HepG2 (cell line): ENCODE measurements at regions not wholly inside any gene's neighbourhood (a gene's known extent, or its start where the extent isn't known, plus 50 kb on each side); places are given as distances from the start of the nearest gene placed in this dataset.

ENCODE experiments used
- ATAC-seq: fragments of 200-7000 bp; cut with Tn5 transposase; 3 replicates; pipeline ENCODE4 v1.9.1; 2020; ENCODE audit warnings: mild to moderate bottlenecking, moderate library complexity
- BruUV-seq: library from RNA; stranded (reverse); fragments of 400-500 nt; replicated peaks from 2 replicates; lab custom pipeline; 2021; lab: Mats Ljungman, UMichigan
- CTCF ChIA-PET: fragments of 300-600 bp; formaldehyde crosslinking; extraction: SDS; loops from one replicate; lab custom pipeline; 2021; ENCODE audit warnings: low total read pairs, inconsistent platforms, low intra/inter-chr PET ratio; lab: Yijun Ruan, JAX
- POLR2A ChIA-PET: fragments of 350-600 bp; sonication (Branson Sonifier 250); formaldehyde crosslinking; loops from one replicate; lab custom pipeline; 2020; ENCODE audit warnings: antibody characterized with exemption, inconsistent platforms; lab: Yijun Ruan, JAX
- DNase-seq: peaks from one replicate; pipeline ENCODE4 v3.0.0-alpha.2; 2015; ENCODE audit warnings: low spot score
- FAIRE-seq: peaks from 3 replicates; lab custom pipeline; 2011; peaks lifted over from hg19 to GRCh38; lab: Jason Lieb, UNC
- H2AFZ ChIP-seq: one replicate; pipeline ENCODE4 v1.6.1; 2011; ENCODE audit warnings: low read length, inconsistent platforms
- H3K27ac ChIP-seq: fragments of 300-600 bp; 3 replicates; pipeline ENCODE4 v1.8.0; 2011; ENCODE audit warnings: mixed run types, mild to moderate bottlenecking, mixed read lengths, low read length, inconsistent platforms; ENCODE audit not compliant: insufficient read depth; ENCODE audit errors: extremely low read length
- H3K27me3 ChIP-seq, 2 experiments: fragments of 200-600 bp in 1 of 2; 2 replicates in 1 of 2; 3 replicates in 1 of 2; pipeline versions ENCODE4 v1.6.0 to v1.8.0; 2011; ENCODE audit warnings: low read length in 2 of 2, mild to moderate bottlenecking in 2 of 2, moderate library complexity in 2 of 2, inconsistent platforms in 1 of 2; ENCODE audit not compliant: insufficient read depth in 2 of 2, control insufficient read depth in 1 of 2
- H3K36me3 ChIP-seq, 2 experiments: fragments of 200-600 bp in 1 of 2; replicated peaks in 1 of 2; 2 replicates in 1 of 2; 3 replicates in 1 of 2; pipeline versions ENCODE4 v1.5.1 to v1.8.0; 2011; ENCODE audit warnings: low read length in 2 of 2, inconsistent platforms in 1 of 2; ENCODE audit not compliant: insufficient read depth in 2 of 2, control insufficient read depth in 1 of 2
- H3K4me1 ChIP-seq: 2 replicates; pipeline ENCODE4 v1.5.1; 2012; ENCODE audit warnings: low read length, inconsistent platforms; ENCODE audit not compliant: insufficient read depth
- H3K4me2 ChIP-seq: 2 replicates; pipeline ENCODE4 v1.6.0; 2011; ENCODE audit warnings: low read depth, low read length, inconsistent platforms
- H3K4me3 ChIP-seq, 3 experiments: fragments of 200-600 bp in 1 of 3; sonication (generic), shearing (Covaris generic) in 1 of 3; replicated peaks in 1 of 3; 2 replicates each; pipeline ENCODE4 v1.5.1; 2011 to 2016; ENCODE audit warnings: low read length in 3 of 3, inconsistent platforms in 2 of 3, low read depth in 2 of 3, mild to moderate bottlenecking in 2 of 3, control low read depth in 1 of 3, mixed read lengths in 1 of 3; ENCODE audit not compliant: insufficient read depth in 1 of 3
- H3K79me2 ChIP-seq: one replicate; pipeline ENCODE4 v1.6.1; 2011; ENCODE audit warnings: low read length, inconsistent platforms; ENCODE audit not compliant: insufficient read depth
- H3K9ac ChIP-seq: 2 replicates; pipeline ENCODE4 v1.6.0; 2011; ENCODE audit warnings: mild to moderate bottlenecking, low read depth, low read length, inconsistent platforms; ENCODE audit not compliant: insufficient read depth
- H3K9me3 ChIP-seq: 2 replicates; pipeline ENCODE4 v1.5.1; 2012; ENCODE audit warnings: mild to moderate bottlenecking, low read length
- H4K20me1 ChIP-seq: 2 replicates; pipeline ENCODE4 v1.6.0; 2011; ENCODE audit warnings: inconsistent platforms, mild to moderate bottlenecking, low read length, moderate library complexity; ENCODE audit not compliant: insufficient read depth
- CEBPZ ChIP-seq: IDR thresholded peaks from 2 replicates; pipeline ENCODE4 v1.6.1; 2012; ENCODE audit warnings: low read length, improper control_type of control experiment
- EHMT2 ChIP-seq: fragments of 200-600 bp; sonication (generic); IDR thresholded peaks from 2 replicates; pipeline ENCODE4 v1.7.0; 2017; ENCODE audit warnings: antibody characterized with exemption, low read depth, low read length, borderline replicate concordance
- FLYWCH1 ChIP-seq: sonication (generic); formaldehyde crosslinking; IDR thresholded peaks from 2 replicates; pipeline ENCODE4 v1.8.1; 2023; ENCODE audit warnings: mild to moderate bottlenecking, missing genetic modification reagents
- HMGXB3 ChIP-seq: sonication (generic); formaldehyde crosslinking; IDR thresholded peaks from 2 replicates; pipeline ENCODE4 v1.4.0; 2020; ENCODE audit warnings: missing genetic modification reagents, borderline replicate concordance
- IKZF4 ChIP-seq: sonication (generic); formaldehyde crosslinking; IDR thresholded peaks from 2 replicates; pipeline ENCODE4 v1.5.1; 2020; ENCODE audit warnings: borderline replicate concordance, mild to moderate bottlenecking, low read depth, missing genetic modification reagents; ENCODE audit errors: not compliant biosample characterization
- ZBTB44 ChIP-seq: sonication (generic); formaldehyde crosslinking; IDR thresholded peaks from 2 replicates; pipeline ENCODE4 v1.4.0; 2020; ENCODE audit warnings: missing genetic modification reagents
- ZEB1 ChIP-seq: IDR thresholded peaks from 2 replicates; pipeline ENCODE4 v1.6.1; 2012; ENCODE audit warnings: mild to moderate bottlenecking, low read depth, inconsistent platforms; ENCODE audit not compliant: insufficient replicate concordance
- ZIK1 ChIP-seq: sonication (generic); formaldehyde crosslinking; IDR thresholded peaks from 2 replicates; pipeline ENCODE4 v1.5.0; 2020; ENCODE audit warnings: mild to moderate bottlenecking, low read depth, missing genetic modification reagents, borderline replicate concordance
- ZNF3 ChIP-seq: IDR thresholded peaks from 2 replicates; pipeline ENCODE4 v1.7.0; 2017; ENCODE audit warnings: inconsistent platforms
- ZNF891 ChIP-seq: sonication (generic); formaldehyde crosslinking; IDR thresholded peaks from 2 replicates; pipeline ENCODE4 v1.5.0; 2020; ENCODE audit warnings: mild to moderate bottlenecking, missing genetic modification reagents
- WGBS: methylation state at CpG from one replicate; pipeline ENCODE4 v1.1.6; 2017; ENCODE audit warnings: low lambda C conversion rate; 5-methylcytosine and 5-hydroxymethylcytosine counted together
- in situ Hi-C: cut with HindIII; loops from 2 replicates; pipeline ENCODE4 v1.10.0; 2017; ENCODE audit warnings: low pct_unique_long_range_greater_than_20kb; ENCODE audit not compliant: extremely low pct_ligation_motif_present
- intact Hi-C: fragments of 100-400 bp; cut with micrococcal nuclease; formaldehyde crosslinking; loops from one replicate; pipeline ENCODE4 v1.10.0; 2022; ENCODE audit not compliant: unreplicated experiment

GRCh38 chr7:32379510-32380112 is 110.6 kb downstream of the LSM5 start:
- no peak for TF ChIP-seq FLYWCH1 (CRISPR knock-in tag)
- no peak for TF ChIP-seq ZBTB44 (CRISPR knock-in tag)
- TF ChIP-seq CEBPZ, result no peak
- no peak for TF ChIP-seq ZNF891 (CRISPR knock-in tag)
- TF ChIP-seq IKZF4 (CRISPR knock-in tag), result no peak
- no peak for TF ChIP-seq HMGXB3 (CRISPR knock-in tag)
- TF ChIP-seq EHMT2, result no peak
- TF ChIP-seq ZEB1, result no peak
- no peak for TF ChIP-seq ZNF3 (CRISPR knock-in tag)
- no peak for TF ChIP-seq ZIK1
- Histone ChIP-seq H3K79me2 (no peaks in the 10 kb centered on the region), H3K36me3 (no peaks in the 10 kb centered on the region), H3K4me2 (no peak overlapping the region), H3K9me3 (no peaks in the 10 kb centered on the region), H4K20me1 (no peaks in the 10 kb centered on the region), H2AFZ (no peak overlapping the region), H3K27me3 (peaks cover 0 to 2% of the 10 kb centered on the region in 2 experiments; a peak in 1 of 5 replicates), H3K9ac (no peak overlapping the region), H3K27ac (no peak overlapping the region), H3K4me3 (no peak overlapping the region), H3K4me1 (no peaks in the 10 kb centered on the region)
- CTCF ChIA-PET, result no interaction called here
- ATAC-seq, result no peak
- 0% methylated on average over 2 of the region's 2 CpGs for WGBS
- FAIRE-seq, result no peak
- in situ Hi-C loops, result no loop called here
- intact Hi-C loops, result no loop called here
- BruUV-seq, result no TSS peak
- POLR2A ChIA-PET, result no interaction called here
- DNase-seq, result no peak
